Endothelial cell (in vitro differentiated cells): ENCODE measurements at regions not wholly inside any gene's neighbourhood (a gene's known extent, or its start where the extent isn't known, plus 50 kb on each side); places are given as distances from the start of the nearest gene placed in this dataset.
"Not testable (repeated sequence)": the region's sequence is repeated elsewhere in the genome, so short reads cannot be mapped to it uniquely, and the experiment has no call there.

Experiments
- DNase-seq: peaks from one replicate; pipeline ENCODE4 v3.0.0; 2021; ENCODE audit warnings: low spot score
- H3K27ac Mint-ChIP-seq: one replicate; pipeline ENCODE4 v1.8.0; 2021; ENCODE audit warnings: mixed read lengths, inconsistent platforms; ENCODE audit not compliant: unreplicated experiment
- H3K27me3 Mint-ChIP-seq: one replicate; pipeline ENCODE4 v1.8.0; 2021; ENCODE audit warnings: mild to moderate bottlenecking, moderate library complexity, mixed read lengths, inconsistent platforms; ENCODE audit not compliant: unreplicated experiment
- H3K36me3 Mint-ChIP-seq: one replicate; pipeline ENCODE4 v1.8.0; 2021; ENCODE audit warnings: mild to moderate bottlenecking, low read depth, mixed read lengths, inconsistent platforms; ENCODE audit not compliant: unreplicated experiment
- H3K4me1 Mint-ChIP-seq: one replicate; pipeline ENCODE4 v1.8.0; 2021; ENCODE audit warnings: mild to moderate bottlenecking, mixed read lengths, inconsistent platforms; ENCODE audit not compliant: unreplicated experiment
- H3K4me3 Mint-ChIP-seq: one replicate; pipeline ENCODE4 v1.8.0; 2021; ENCODE audit warnings: mild to moderate bottlenecking, mixed read lengths, inconsistent platforms; ENCODE audit not compliant: unreplicated experiment
- H3K9me3 Mint-ChIP-seq: one replicate; pipeline ENCODE4 v1.8.0; 2021; ENCODE audit warnings: mixed read lengths, inconsistent platforms; ENCODE audit not compliant: unreplicated experiment
- CTCF ChIP-seq: fragments of 200-600 bp; sonication (generic); IDR thresholded peaks from one replicate; pipeline ENCODE4 v1.5.0; 2021; ENCODE audit warnings: antibody characterized with exemption; ENCODE audit not compliant: unreplicated experiment

DNA sequence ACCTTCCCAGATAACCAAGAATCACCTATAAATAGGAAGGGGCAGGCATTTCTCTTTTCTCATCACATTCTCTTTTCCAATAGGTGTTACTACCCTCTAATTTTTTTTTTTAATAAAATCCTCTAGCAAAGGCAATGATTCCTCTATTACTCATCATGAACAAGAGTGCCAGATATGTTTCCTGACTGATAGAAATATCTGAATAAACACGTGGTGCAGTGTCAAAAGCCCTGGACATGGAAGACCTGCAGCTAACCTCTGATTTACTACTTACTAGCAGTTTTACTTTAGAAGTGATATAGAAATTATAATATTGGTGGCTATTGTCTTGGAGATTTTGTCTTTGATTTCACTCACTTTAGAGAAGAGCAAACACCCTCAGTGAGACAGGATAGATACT, 194.6 kb upstream of the SAMSN1 start:
- H3K4me3 Mint-ChIP-seq = no peak overlapping the region
- H3K4me1 Mint-ChIP-seq = no peaks in the 10 kb centered on the region
- H3K27ac Mint-ChIP-seq = no peak overlapping the region
- DNase-seq = no peak
- peaks cover 11% of the 10 kb centered on the region for H3K36me3 Mint-ChIP-seq
- peaks cover 5% of the 10 kb centered on the region for H3K9me3 Mint-ChIP-seq
- no peak for TF ChIP-seq CTCF
- peaks cover 1% of the 10 kb centered on the region for H3K27me3 Mint-ChIP-seq

DNA sequence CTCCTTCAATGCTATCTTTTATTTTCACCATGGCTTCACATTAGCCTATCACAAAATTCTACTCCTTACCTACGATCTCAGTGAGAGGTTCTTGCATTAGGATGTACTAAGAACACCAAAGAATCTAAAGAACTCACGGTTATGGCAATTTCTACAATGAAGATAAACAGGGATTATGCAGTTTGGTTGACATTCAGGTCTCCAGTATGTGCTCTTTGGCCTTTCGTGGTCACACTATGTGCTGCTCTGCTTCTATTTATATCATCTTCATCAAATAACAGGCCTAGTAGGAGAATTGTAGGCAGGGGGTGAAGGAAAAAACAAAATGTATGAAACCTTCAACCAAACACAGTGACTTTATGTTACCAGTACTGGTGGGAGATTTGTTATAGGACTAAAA, 194.0 kb upstream of the SAMSN1 start:
- no peak for TF ChIP-seq CTCF
- Mint-ChIP-seq H3K9me3 (peaks cover 5% of the 10 kb centered on the region), H3K36me3 (peaks cover 10% of the 10 kb centered on the region), H3K4me3 (no peak overlapping the region), H3K27me3 (peaks cover 1% of the 10 kb centered on the region), H3K4me1 (no peaks in the 10 kb centered on the region), H3K27ac (no peak overlapping the region)
- DNase-seq = no peak

DNA sequence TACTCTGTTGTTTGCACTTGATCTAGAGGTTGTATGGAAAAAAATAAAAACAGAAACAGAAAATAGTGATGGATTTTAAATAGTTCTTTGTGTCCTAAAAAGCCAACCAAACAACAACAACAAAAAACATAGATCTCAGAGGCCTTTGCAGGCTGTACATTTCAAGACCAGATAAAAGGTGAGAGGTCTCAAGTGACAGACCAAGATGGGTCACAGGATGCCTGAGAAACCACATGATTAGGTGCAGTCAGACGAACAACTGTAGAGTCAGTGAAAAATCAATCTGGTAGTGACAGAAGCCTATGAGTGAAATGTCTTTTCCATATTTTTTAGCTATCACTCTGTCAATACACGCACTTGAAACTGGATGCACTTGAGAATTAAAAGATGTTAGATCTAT, 193.5 kb upstream of the SAMSN1 start:
- H3K9me3 Mint-ChIP-seq = peaks cover 3% of the 10 kb centered on the region
- no peak for DNase-seq
- no peaks in the 10 kb centered on the region for H3K4me1 Mint-ChIP-seq
- H3K36me3 Mint-ChIP-seq = peaks cover 8% of the 10 kb centered on the region
- H3K27ac Mint-ChIP-seq = no peak overlapping the region
- peaks cover 1% of the 10 kb centered on the region for H3K27me3 Mint-ChIP-seq
- no peak overlapping the region for H3K4me3 Mint-ChIP-seq
- no peak for TF ChIP-seq CTCF

DNA sequence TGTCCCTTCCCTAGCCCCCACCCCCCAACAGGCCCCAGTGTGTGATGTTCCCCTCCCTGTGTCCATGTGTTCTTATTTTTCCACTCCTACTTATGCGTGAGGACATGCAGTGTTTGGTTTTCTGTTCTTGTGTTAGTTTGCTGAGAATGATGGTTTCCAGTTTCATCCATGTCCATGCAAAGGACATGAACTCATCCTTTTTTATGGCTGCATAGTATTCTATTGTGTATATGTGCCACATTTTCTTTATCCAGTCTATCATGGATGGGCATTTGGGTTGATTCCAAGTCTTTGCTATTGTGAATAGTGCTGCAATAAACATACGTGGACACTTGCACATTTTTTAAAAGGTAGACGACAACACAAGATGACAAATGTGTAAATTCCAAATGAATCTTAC, 192.5 kb upstream of the SAMSN1 start:
- H3K9me3 Mint-ChIP-seq, H3K27me3 Mint-ChIP-seq: not testable (repeated sequence)

DNA sequence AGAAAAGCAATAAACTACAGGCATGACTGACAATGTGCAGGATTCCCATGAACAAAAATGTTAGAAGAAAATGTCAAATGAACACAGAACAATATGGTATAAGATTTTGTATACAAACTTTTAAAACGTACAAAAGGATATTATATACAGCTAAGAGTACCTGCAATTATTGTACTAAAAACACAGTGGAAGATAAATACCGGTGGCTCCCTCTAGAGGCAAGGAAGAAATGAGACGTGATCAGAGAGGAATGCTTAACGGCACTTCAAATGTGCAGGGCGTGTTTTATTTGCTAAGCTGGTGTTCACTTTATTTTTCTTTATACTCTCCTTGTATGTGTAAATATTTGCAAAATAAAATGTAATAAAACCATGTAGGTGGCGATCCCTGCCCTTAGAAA, 191.8 kb upstream of the SAMSN1 start:
- H3K4me1 Mint-ChIP-seq = no peaks in the 10 kb centered on the region
- H3K27me3 Mint-ChIP-seq = no peaks in the 10 kb centered on the region
- H3K36me3 Mint-ChIP-seq = no peaks in the 10 kb centered on the region
- no peak overlapping the region for H3K4me3 Mint-ChIP-seq
- H3K27ac Mint-ChIP-seq = no peak overlapping the region
- peak; percentile 71 for TF ChIP-seq CTCF
- H3K9me3 Mint-ChIP-seq = no peaks in the 10 kb centered on the region
- DNase-seq = peak; percentile 7

More for the DNA sequence above, 192.5 kb upstream of the SAMSN1 start:
- not testable (repeated sequence) for DNase-seq, H3K4me3 Mint-ChIP-seq, H3K27ac Mint-ChIP-seq, H3K4me1 Mint-ChIP-seq, H3K36me3 Mint-ChIP-seq

DNA sequence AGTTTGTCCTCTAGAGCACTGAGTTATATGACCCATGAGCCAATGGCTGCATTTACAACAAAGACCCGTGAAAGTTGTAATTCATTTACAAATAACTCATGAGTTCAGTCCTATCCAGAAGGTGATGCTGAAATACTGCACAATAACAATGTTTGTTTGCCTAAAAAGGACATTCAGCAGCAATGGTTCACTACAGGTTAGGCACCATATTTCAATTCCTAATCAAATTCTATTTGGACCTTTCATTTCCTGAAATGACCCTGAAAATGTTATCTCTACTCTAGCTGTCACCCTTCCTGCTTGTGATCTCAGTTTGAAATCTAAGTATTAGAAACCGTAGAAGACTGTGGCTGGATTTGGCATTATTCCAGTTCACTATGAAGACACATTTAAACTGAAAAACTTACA, 191.2 kb upstream of the SAMSN1 start:
- Mint-ChIP-seq H3K9me3 (no peaks in the 10 kb centered on the region), H3K4me1 (no peaks in the 10 kb centered on the region), H3K27ac (no peak overlapping the region), H3K27me3 (no peaks in the 10 kb centered on the region), H3K4me3 (no peak overlapping the region), H3K36me3 (no peaks in the 10 kb centered on the region)
- no peak for DNase-seq
- no peak for TF ChIP-seq CTCF
